RWPE2 (cell line): ENCODE measurements at regions not wholly inside any gene's neighbourhood (a gene's known extent, or its start where the extent isn't known, plus 50 kb on each side); places are given as distances from the start of the nearest gene placed in this dataset.

Experiments used
- ATAC-seq: fragments of 200-7000 bp; cut with Tn5 transposase; 3 replicates; pipeline ENCODE4 v1.9.1; 2021; ENCODE audit warnings: low read depth
- DNase-seq: peaks from one replicate; pipeline ENCODE4 v3.0.0-alpha.2; 2020; ENCODE audit warnings: low spot score
- H3K27ac ChIP-seq: fragments of 450-650 bp; 2 replicates; pipeline ENCODE4 v1.5.1; 2017; ENCODE audit warnings: mild to moderate bottlenecking; ENCODE audit not compliant: poor library complexity, severe bottlenecking
- H3K27me3 ChIP-seq: fragments of 250-450 bp; sonication (Bioruptor Pico); 2 replicates; pipeline ENCODE4 v1.5.1; 2021; ENCODE audit warnings: mild to moderate bottlenecking, moderate library complexity; ENCODE audit not compliant: insufficient read depth, poor library complexity, severe bottlenecking
- H3K36me3 ChIP-seq: fragments of 250-450 bp; sonication (Bioruptor Pico); 2 replicates; pipeline ENCODE4 v1.5.1; 2020; ENCODE audit warnings: low read depth, mild to moderate bottlenecking, moderate library complexity
- H3K4me1 ChIP-seq: fragments of 250-450 bp; sonication (Bioruptor Pico); 2 replicates; pipeline ENCODE4 v1.5.1; 2021; ENCODE audit warnings: mild to moderate bottlenecking, moderate library complexity; ENCODE audit not compliant: insufficient read depth, poor library complexity, severe bottlenecking
- H3K4me3 ChIP-seq: fragments of 250-450 bp; sonication (Bioruptor Pico); 2 replicates; pipeline ENCODE4 v1.5.1; 2021; ENCODE audit warnings: mild to moderate bottlenecking, moderate library complexity; ENCODE audit not compliant: severe bottlenecking
- H3K9me3 ChIP-seq: fragments of 250-450 bp; sonication (Bioruptor Pico); 2 replicates; pipeline ENCODE4 v1.5.1; 2021; ENCODE audit warnings: mild to moderate bottlenecking, moderate library complexity; ENCODE audit not compliant: severe bottlenecking
- CTCF ChIP-seq: fragments of 450-650 bp; IDR thresholded peaks from one replicate; pipeline ENCODE4 v1.5.1; 2017; ENCODE audit warnings: mild to moderate bottlenecking, moderate library complexity; ENCODE audit not compliant: poor library complexity, severe bottlenecking

DNA sequence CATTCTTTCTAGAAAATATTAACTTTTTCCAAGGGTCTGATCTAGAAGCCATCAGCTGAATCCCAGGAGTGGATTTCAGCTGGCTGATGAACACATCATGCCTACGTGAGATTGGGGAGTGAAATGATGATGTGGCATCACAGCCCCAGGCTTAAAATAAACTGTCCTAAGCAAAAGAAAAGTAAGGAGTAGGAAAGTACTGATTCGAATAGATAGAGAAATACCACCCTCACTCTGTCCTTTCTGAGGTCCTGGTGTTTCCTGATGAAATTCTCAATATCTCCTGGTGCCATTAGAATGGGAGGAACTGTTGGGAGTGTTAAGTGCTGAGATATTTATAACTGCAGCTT, 376.8 kb upstream of the SEMA6D start:
- Histone ChIP-seq H3K4me1 (no peaks in the 10 kb centered on the region), H3K27me3 (peaks cover 2% of the 10 kb centered on the region), H3K4me3 (no peak overlapping the region), H3K9me3 (no peaks in the 10 kb centered on the region), H3K36me3 (no peaks in the 10 kb centered on the region), H3K27ac (no peak overlapping the region)
- no peak for DNase-seq
- ATAC-seq = no peak
- TF ChIP-seq CTCF = no peak

DNA sequence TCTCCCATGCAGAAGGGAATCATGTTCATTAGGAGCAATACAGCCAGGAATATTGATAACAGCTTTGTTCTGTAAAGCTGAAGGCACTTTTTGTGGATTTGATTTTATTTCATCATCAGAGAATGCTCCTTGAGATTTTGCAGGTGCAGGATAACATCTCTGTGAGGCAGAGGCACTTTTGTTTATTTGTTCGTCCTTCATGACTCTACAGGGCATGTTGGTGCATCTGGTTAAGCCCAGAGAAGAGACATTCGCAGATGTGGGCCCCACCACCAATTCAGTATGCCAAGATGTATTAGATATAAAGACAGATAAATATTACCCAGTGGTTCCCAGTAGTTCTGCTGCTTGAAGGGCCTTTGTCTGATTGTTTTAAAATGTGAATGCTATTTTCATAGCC, 368.1 kb upstream of the SEMA6D start:
- ATAC-seq (no peak), DNase-seq (no peak)
- peaks cover 3% of the 10 kb centered on the region for H3K27me3 ChIP-seq
- no peak for TF ChIP-seq CTCF
- H3K4me1 ChIP-seq = no peaks in the 10 kb centered on the region
- H3K27ac ChIP-seq = no peak overlapping the region
- H3K4me3 ChIP-seq = no peak overlapping the region
- no peaks in the 10 kb centered on the region for H3K36me3 ChIP-seq
- H3K9me3 ChIP-seq = no peaks in the 10 kb centered on the region

GRCh38 chr15:47351501-47351900, 365.8 kb upstream of the SEMA6D start:
- Histone ChIP-seq H3K27ac (no peak overlapping the region), H3K4me1 (no peaks in the 10 kb centered on the region), H3K27me3 (no peaks in the 10 kb centered on the region), H3K36me3 (no peaks in the 10 kb centered on the region), H3K9me3 (no peaks in the 10 kb centered on the region), H3K4me3 (no peak overlapping the region)
- DNase-seq = no peak
- no peak for TF ChIP-seq CTCF
- ATAC-seq = no peak

- no peak for ATAC-seq
- Histone ChIP-seq H3K36me3 (no peaks in the 10 kb centered on the region), H3K4me1 (no peaks in the 10 kb centered on the region), H3K27ac (no peak overlapping the region), H3K4me3 (no peak overlapping the region), H3K27me3 (no peaks in the 10 kb centered on the region), H3K9me3 (no peaks in the 10 kb centered on the region)
- no peak for DNase-seq
- TF ChIP-seq CTCF = no peak
Measured at GRCh38 chr15:47352217-47352616, 365.1 kb upstream of the SEMA6D start.

DNA sequence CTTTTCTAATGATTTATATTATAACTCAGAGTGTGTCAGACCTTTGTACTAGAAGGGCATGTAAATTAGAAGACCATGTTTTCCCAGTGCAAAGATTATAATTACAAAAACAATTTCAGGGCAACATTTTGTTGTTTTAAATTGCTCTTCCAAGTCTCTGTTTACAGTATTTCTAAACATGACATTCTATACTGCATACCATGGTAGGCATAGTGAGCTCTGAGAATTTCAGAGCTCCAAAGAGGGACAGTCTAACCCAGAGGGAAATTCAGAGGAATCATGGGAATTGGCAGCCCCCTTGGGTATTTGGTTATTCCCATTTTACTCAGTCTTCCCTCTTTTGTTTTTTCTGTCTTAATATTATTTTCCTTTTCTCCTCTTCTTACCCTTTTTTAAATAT, 361.5 kb upstream of the SEMA6D start:
- Histone ChIP-seq H3K36me3 (no peaks in the 10 kb centered on the region), H3K4me1 (peaks cover 3% of the 10 kb centered on the region), H3K27me3 (no peaks in the 10 kb centered on the region), H3K27ac (no peak overlapping the region), H3K9me3 (no peaks in the 10 kb centered on the region), H3K4me3 (no peak overlapping the region)
- no peak for TF ChIP-seq CTCF
- no peak for DNase-seq
- no peak for ATAC-seq
